Brain microvascular endothelial cell (primary cell): ENCODE measurements at regions not wholly inside any gene's neighbourhood (a gene's known extent, or its start where the extent isn't known, plus 50 kb on each side); places are given as distances from the start of the nearest gene placed in this dataset.
"Not testable (repeated sequence)": the region's sequence is repeated elsewhere in the genome, so short reads cannot be mapped to it uniquely, and the experiment has no call there.

Source experiments
- DNase-seq: peaks from one replicate; pipeline ENCODE4 v3.0.0-alpha.2; 2020
- H3K27ac ChIP-seq: fragments of 250-450 bp; sonication (Bioruptor Pico); 2 replicates; pipeline ENCODE4 v1.5.1; 2020; ENCODE audit warnings: mild to moderate bottlenecking, moderate library complexity
- H3K27me3 ChIP-seq: fragments of 250-450 bp; sonication (Bioruptor Pico); replicated peaks from 2 replicates; pipeline ENCODE4 v1.5.1; 2020; ENCODE audit warnings: mild to moderate bottlenecking
- H3K36me3 ChIP-seq: fragments of 250-450 bp; sonication (Bioruptor Pico); replicated peaks from 2 replicates; pipeline ENCODE4 v1.5.1; 2020; ENCODE audit warnings: mild to moderate bottlenecking
- H3K4me3 ChIP-seq: 2 replicates; pipeline ENCODE4 v1.5.1; 2011; ENCODE audit warnings: low read depth, mild to moderate bottlenecking, control low read depth, low read length, moderate library complexity
- in situ Hi-C: cut with HindIII; loops from 2 replicates; pipeline ENCODE4 v1.10.0; 2017; ENCODE audit warnings: low sequenced_read_pairs, low pct_ligation_motif_present
- TF ChIP-seq, protein P1 (sequence below): IDR thresholded peaks from 2 replicates; pipeline ENCODE4 v1.5.1; 2011; ENCODE audit warnings: low read depth, mild to moderate bottlenecking, moderate library complexity, low read length, control low read depth, inconsistent platforms; ENCODE audit errors: missing control alignments

DNA sequence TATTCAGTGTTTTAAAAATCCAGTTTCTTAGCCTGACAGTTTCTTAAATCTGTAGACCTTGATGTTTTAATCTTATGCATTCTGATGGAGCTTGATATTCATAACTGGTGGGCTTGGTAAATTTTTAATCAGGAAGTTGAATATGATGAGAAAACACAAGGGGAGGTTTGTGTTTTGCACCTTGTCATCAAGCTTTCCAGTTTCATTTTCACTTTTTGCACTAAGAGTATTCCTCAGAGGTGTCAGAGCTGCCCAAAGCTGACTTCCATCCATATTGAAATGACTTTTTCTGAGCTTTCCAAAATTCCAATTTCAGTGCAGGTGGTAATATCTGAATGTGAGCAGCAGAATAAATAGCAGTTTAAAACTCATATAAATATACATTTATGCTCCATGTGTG, 555.0 kb upstream of the RBFOX1 start:
- in situ Hi-C loops = no loop called here
- H3K27ac ChIP-seq = no peak overlapping the region
- no peak overlapping the region for H3K4me3 ChIP-seq
- no peak for DNase-seq
- TF ChIP-seq, protein P1, sequence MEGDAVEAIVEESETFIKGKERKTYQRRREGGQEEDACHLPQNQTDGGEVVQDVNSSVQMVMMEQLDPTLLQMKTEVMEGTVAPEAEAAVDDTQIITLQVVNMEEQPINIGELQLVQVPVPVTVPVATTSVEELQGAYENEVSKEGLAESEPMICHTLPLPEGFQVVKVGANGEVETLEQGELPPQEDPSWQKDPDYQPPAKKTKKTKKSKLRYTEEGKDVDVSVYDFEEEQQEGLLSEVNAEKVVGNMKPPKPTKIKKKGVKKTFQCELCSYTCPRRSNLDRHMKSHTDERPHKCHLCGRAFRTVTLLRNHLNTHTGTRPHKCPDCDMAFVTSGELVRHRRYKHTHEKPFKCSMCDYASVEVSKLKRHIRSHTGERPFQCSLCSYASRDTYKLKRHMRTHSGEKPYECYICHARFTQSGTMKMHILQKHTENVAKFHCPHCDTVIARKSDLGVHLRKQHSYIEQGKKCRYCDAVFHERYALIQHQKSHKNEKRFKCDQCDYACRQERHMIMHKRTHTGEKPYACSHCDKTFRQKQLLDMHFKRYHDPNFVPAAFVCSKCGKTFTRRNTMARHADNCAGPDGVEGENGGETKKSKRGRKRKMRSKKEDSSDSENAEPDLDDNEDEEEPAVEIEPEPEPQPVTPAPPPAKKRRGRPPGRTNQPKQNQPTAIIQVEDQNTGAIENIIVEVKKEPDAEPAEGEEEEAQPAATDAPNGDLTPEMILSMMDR = no peak
- H3K36me3 ChIP-seq = no peaks in the 10 kb centered on the region
- no peaks in the 10 kb centered on the region for H3K27me3 ChIP-seq

DNA sequence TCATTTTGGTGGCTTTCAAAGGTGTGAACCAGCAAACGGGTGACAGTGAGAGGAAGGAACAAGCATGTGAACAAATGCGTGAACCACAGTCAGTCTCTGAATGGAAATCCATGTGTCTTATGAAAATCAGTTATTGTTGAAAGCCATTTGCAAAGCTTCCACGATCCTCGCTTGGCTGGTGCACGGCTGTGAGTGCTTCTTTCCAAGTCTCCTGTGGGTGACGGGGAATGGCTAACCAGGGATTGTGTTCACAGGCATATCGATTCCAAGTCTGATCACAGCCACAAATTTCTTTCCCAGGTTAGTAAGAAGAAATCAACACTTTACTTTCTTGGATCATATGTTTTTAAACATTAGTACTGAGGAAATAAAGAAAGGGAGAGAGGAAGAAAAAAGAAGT, 556.9 kb upstream of the RBFOX1 start:
- Histone ChIP-seq H3K27ac (no peak overlapping the region), H3K4me3 (no peak overlapping the region), H3K27me3 (no peaks in the 10 kb centered on the region), H3K36me3 (no peaks in the 10 kb centered on the region)
- no peak for DNase-seq
- TF ChIP-seq, protein P1 = no peak
- in situ Hi-C loops = no loop called here

DNA sequence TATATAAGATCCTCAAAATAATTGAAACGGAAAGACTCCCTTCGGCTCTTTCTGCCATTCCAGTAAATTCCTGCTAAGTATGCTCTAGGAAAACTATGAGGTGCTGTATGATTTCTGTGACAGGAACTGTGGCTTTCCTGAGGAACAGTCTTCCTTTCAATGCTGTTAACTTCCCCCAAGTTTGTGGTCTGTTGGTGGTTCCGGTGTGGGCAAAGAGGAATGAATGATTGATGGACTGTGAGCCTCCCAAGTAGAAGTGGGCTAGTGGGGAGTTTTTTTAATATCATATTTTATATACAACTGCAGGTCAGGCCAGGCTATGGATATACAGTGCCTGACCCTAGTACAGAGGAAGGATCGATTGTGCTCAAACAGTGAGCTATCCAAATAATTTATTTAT, 560.7 kb upstream of the RBFOX1 start:
- H3K27me3 ChIP-seq = no peaks in the 10 kb centered on the region
- no peak for DNase-seq
- H3K36me3 ChIP-seq = no peaks in the 10 kb centered on the region
- no peak overlapping the region for H3K27ac ChIP-seq
- TF ChIP-seq, protein P1 = no peak
- H3K4me3 ChIP-seq = no peak overlapping the region
- in situ Hi-C loops = no loop called here

DNA sequence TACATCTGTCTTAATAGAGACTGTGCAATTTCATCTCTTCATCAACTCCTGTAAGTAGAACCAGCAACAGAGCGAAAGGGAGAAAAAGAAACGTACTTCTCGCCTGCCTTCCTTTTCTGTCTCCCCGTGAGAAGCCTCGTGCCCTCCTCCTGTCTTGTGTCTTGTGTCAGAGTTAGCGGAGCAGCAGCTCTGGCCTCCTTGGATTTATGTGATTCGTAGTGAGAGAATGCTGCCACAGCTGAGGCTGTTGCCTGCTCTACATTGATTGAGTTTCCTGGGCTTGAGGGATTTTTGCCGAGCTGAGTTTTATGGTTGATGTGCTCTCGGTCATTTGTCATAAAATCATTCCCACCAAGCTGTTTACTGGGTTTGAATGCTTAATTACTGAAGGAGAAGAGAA, 579.1 kb upstream of the RBFOX1 start:
- H3K27ac ChIP-seq = no peak overlapping the region
- in situ Hi-C loops = no loop called here
- TF ChIP-seq, protein P1 = no peak

DNA sequence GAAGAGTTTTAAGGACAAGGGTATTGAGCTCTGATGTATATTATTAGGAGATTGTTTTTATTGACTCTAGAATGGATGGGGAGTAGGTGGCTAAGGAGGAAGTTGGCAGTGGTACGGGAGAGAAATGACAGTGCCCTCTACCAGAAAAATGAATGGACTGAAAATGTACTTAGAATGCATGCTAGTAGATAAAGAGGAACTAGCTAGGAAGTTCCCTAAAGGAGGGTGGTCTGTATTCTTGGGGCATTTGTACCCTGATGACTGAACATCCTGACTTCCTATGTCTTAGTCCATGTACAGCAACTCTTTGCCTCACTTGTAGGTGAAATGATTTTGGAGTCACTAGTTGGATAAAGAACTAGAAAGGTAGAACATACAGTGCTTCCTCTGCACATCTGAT, 581.5 kb upstream of the RBFOX1 start:
- H3K27ac ChIP-seq = no peak overlapping the region
- DNase-seq = no peak
- no peaks in the 10 kb centered on the region for H3K27me3 ChIP-seq
- H3K4me3 ChIP-seq = no peak overlapping the region
- H3K36me3 ChIP-seq = no peaks in the 10 kb centered on the region
- TF ChIP-seq, protein P1 = no peak
- in situ Hi-C loops = no loop called here

More for the DNA sequence above, 579.1 kb upstream of the RBFOX1 start:
- no peak for DNase-seq
- H3K4me3 ChIP-seq = no peak overlapping the region
- H3K27me3 ChIP-seq = no peaks in the 10 kb centered on the region
- H3K36me3 ChIP-seq = no peaks in the 10 kb centered on the region

DNA sequence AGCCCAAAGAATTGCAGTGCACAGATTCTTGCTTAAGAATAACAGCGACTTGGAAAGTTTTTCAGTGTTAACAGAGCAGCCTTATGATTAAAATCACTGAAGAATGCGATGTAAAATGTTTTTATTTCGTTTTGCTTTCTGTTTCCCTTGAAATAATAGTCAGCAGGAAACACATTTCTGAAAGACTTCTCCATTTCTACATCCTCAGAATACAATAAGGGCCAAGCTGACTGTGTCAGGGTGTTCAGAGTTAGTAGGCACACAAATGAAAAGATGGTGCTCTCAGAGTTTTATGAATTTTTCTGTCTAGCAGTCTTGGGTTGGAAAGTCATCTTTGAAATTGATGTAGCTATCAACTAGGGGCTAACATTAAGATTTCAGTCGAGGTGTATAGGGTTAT, 582.9 kb upstream of the RBFOX1 start:
- no peaks in the 10 kb centered on the region for H3K36me3 ChIP-seq
- in situ Hi-C loops = no loop called here
- H3K27ac ChIP-seq = no peak overlapping the region
- H3K4me3 ChIP-seq = no peak overlapping the region
- DNase-seq = no peak
- TF ChIP-seq, protein P1 = no peak
- H3K27me3 ChIP-seq = no peaks in the 10 kb centered on the region

DNA sequence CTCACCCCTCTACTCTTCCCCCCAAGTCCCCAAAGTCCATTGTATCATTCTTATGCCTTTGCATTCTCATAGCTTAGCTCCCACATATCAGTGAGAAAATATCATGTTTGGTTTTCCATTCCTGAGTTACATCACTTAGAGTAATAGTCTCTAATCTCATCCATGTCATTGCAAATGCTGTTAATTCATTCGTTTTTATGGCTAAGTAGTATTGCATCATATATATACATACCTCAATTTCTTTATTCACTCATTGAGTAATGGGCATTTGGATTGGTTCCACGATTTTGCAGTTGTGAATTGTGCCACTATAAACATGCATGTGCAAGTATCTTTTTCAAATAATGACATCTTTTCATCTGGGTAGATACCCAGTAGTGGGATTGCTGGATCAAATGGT, 596.3 kb upstream of the RBFOX1 start:
- H3K36me3 ChIP-seq, in situ Hi-C loops, H3K27ac ChIP-seq, DNase-seq, H3K27me3 ChIP-seq, H3K4me3 ChIP-seq: not testable (repeated sequence)
